DMS53 (cell line): ENCODE measurements at regions not wholly inside any gene's neighbourhood (a gene's known extent, or its start where the extent isn't known, plus 50 kb on each side); places are given as distances from the start of the nearest gene placed in this dataset.

Experiments
- DNase-seq: peaks from one replicate; lab custom pipeline; 2025; lab: John Stamatoyannopoulos, UW

GRCh38 chr11:123255909-123256308 lies 60.9 kb upstream of the CLMP start:
- no peak for DNase-seq

- DNase-seq: no peak
These were observed 59.3 kb upstream of the CLMP start for GRCh38 chr11:123254357-123254756.

DNA sequence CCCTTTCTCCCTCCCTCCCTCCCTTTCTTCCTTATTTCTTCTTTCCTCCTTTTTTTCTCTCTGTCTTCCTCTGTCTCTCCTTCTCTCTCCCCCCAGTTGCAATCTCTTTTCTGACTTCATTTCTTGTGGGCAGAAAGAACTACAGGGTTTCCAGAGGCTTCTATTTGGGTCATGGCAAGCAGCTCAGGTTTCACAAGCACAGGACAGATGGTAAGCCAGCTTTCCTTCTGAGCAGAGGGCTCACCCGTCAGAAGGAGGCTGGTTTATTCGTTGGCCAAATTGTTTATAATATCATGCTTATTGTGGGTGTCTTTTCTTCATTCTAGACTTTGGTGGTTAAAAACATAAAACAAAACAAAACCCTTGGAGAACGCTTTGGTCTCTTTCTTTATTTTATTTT lies 58.9 kb upstream of the CLMP start:
- no peak for DNase-seq

DNA sequence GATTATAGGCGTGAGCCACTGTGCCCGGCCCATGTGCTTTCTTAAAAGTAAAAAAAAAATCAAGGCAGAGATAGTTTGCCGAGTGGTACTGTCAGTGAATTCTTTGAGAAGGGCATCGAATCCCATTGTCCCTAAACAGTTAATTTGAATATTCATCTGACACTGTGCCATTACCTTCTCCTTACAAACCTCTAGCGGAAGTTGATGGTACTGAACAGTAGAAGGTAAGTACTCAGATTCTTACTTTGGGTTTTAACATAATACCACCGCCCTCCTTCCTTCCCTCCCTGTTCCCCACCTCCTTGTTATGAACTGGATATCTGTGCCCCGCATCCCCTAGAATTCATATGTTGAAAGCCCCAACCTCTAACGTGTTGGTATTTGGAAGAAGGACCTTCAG lies 58.2 kb upstream of the CLMP start:
- no peak for DNase-seq

- no peak for DNase-seq
These were observed 56.8 kb upstream of the CLMP start for GRCh38 chr11:123251657-123252344.

DNA sequence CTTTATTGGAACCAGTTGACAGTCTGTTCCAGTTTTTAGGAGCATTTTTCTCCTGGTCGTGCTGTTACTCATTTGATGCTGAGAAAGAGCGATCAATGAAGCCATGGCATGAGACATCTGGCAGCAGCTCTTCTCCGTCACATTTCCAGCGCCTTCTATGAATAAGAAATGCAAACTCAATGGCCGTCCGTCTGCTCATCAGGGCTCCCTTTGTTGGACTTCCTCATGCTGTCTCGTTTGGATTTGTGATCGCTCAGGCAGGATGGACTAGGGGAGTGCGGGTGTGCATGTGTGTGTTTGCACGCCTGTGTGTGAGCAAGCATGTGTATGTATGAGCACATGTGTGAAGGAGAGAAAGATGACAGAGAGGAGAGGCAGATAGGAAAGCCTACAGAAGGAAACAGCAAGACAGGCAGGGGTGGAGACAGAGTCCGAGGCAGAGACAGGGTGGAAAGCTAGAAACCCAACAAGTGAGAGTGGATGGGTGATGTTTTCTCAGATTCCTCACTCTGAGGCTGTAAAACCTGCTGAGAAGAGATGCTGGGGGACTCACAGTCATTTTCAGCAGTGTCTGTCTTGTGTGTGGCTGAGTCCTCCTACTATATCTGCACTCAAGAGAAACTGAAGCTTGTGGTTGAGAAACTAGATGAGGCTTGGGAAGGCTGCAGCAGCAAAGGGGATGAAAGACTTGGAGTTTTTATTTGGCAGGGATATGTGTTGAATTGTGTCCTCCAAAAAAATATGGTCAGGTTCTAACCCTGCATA lies 56.0 kb upstream of the CLMP start:
- no peak for DNase-seq

DNA sequence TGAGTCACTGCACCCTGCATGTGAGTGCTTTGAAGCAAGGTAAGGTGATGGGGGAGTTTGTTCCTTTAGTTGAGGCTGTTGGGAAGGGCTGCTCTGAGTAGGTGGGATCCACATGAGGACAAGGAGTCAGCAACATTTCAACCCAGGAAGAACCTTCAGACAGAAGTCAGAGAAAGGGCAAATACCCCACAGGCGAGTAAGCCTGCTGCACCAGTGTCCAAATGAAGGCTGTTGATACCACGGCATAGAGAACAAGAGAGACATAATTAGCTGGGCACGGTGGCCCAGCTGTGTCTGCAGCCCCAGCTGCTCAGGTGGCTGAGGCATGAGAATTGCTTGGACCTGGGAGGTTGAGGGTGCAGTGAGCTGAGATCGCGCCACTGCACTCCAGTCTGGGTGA lies 54.3 kb upstream of the CLMP start:
- no peak for DNase-seq

DNA sequence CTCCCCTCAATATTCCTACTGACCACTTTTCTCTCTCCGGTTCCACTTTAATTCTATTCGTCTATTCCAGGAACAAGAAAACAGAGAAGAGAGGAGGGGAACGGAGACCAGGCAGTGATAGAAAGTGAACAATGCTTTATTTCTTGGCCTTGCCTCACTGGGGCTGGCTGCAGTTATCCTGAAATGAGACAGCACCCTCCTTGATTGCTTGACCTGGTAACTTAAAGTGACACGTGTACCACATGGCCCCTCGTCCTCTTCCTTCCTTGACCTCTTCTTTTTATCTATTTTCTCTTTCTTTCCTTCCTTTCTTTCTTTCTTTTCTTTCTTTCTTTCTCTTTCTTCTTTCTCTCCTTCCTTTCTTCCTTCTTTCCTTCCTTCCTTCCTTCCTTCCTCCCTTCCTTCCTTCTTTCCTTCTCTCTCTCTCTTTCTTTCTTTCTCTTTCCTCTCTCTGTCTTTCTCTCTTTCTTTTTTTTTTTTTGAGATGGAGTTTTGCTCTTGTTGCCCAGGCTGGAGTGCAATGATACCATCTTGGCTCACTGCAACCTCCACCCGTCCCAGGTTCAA lies 52.8 kb upstream of the CLMP start:
- DNase-seq: no peak

DNA sequence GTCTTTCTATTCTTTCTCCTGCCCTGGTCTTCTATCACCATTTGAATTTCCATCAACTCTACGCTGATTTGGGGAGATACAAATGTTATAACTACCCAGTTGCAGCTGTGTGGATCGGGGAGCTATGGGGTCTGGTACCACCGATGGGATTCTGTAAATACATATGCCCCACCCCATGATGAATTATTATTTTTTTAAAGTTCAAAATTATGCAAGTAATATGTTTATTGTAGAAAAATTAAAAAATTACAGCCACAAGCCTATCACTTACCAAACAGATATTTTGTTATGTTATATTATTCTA lies 52.4 kb upstream of the CLMP start:
- DNase-seq: no peak

- DNase-seq: peak; percentile 89
These were observed 51.9 kb upstream of the CLMP start for GRCh38 chr11:123246749-123247495.

DNA sequence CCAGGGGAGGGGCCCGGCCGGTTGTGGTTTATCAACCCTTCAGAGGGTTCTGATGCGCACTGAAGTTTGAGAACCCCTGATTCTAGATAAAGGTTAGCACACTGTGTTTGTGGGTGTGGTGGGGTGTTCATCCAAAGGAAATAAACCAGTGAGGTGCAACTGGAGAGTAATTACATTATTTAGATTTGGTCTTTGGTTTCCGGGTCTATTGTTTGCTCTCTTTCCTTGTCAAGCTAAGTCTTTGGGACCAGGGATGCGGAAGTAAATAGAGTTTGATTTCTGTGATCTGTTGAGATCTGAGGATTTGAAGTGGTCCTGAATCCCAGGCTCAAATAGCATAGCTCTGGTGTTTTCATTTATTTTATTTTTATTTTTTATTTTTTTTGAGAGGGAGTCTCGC lies 50.5 kb upstream of the CLMP start:
- DNase-seq: no peak
